Ascending aorta (tissue), 2 donors: ENCODE measurements at regions not wholly inside any gene's neighbourhood (a gene's known extent, or its start where the extent isn't known, plus 50 kb on each side); places are given as distances from the start of the nearest gene placed in this dataset.

ENCODE experiments used
- DNase-seq, 2 donors: peaks; one replicate each; pipeline ENCODE4 v3.0.0-alpha.2; 2019; ENCODE audit warnings: low spot score in 2 of 2
- H3K27ac ChIP-seq, 2 donors: fragments of 200-600 bp; sonication (generic); one replicate each; pipeline ENCODE4 v1.5.1; 2016 to 2017; ENCODE audit warnings: mild to moderate bottlenecking in 1 of 2
- H3K27me3 ChIP-seq: fragments of 200-600 bp; sonication (generic); one replicate; pipeline ENCODE4 v1.5.1; 2017
- H3K36me3 ChIP-seq, 2 donors: fragments of 200-600 bp; sonication (generic); one replicate each; pipeline ENCODE4 v1.5.1; 2016
- H3K4me1 ChIP-seq, 2 donors: fragments of 200-600 bp; sonication (generic); one replicate each; pipeline ENCODE4 v1.5.1; 2016 to 2017; ENCODE audit warnings: mild to moderate bottlenecking in 1 of 2
- H3K4me3 ChIP-seq, 2 donors: fragments of 200-600 bp; sonication (generic); one replicate each; pipeline ENCODE4 v1.5.1; 2016 to 2017; ENCODE audit warnings: mild to moderate bottlenecking in 1 of 2
- H3K9me3 ChIP-seq, 2 donors: fragments of 200-600 bp; sonication (generic); one replicate each; pipeline ENCODE4 v1.5.1; 2016
- CTCF ChIP-seq, 3 experiments: fragments of 200-600 bp in 2 of 3; fragments of 450-650 bp in 1 of 3; sonication (generic) in 2 of 3; IDR thresholded peaks; one replicate each; pipeline ENCODE4 v1.5.1; 2016 to 2019; ENCODE audit warnings: antibody characterized with exemption in 3 of 3, mild to moderate bottlenecking in 1 of 3, moderate library complexity in 1 of 3
- intact Hi-C: fragments of 100-400 bp; cut with DNase I; formaldehyde crosslinking; loops from one replicate; pipeline ENCODE4 v1.15.1; 2023

GRCh38 chr22:47605886-47606285 lies 843.4 kb downstream of the TBC1D22A start:
- no peaks in the 10 kb centered on the region for H3K4me1 ChIP-seq
- H3K4me3 ChIP-seq, result no peak overlapping the region
- H3K9me3 ChIP-seq, result no peaks in the 10 kb centered on the region
- peak in 1 of 2 donors; percentile 50 for DNase-seq
- intact Hi-C loops, result no loop called here
- no peak overlapping the region for H3K27ac ChIP-seq
- TF ChIP-seq CTCF (IDR thresholded peaks at IDR 0.05), result no peak
- no peaks in the 10 kb centered on the region for H3K27me3 ChIP-seq
- H3K36me3 ChIP-seq, result no peaks in the 10 kb centered on the region

GRCh38 chr22:47605441-47605840 lies 843.0 kb downstream of the TBC1D22A start:
- intact Hi-C loops, result no loop called here
- DNase-seq, result peak in 1 of 2 donors; percentile 25
- Histone ChIP-seq H3K27ac (no peak overlapping the region), H3K27me3 (no peaks in the 10 kb centered on the region), H3K4me3 (no peak overlapping the region), H3K36me3 (no peaks in the 10 kb centered on the region), H3K9me3 (no peaks in the 10 kb centered on the region), H3K4me1 (no peaks in the 10 kb centered on the region)
- no peak for TF ChIP-seq CTCF (IDR thresholded peaks at IDR 0.05)

DNA sequence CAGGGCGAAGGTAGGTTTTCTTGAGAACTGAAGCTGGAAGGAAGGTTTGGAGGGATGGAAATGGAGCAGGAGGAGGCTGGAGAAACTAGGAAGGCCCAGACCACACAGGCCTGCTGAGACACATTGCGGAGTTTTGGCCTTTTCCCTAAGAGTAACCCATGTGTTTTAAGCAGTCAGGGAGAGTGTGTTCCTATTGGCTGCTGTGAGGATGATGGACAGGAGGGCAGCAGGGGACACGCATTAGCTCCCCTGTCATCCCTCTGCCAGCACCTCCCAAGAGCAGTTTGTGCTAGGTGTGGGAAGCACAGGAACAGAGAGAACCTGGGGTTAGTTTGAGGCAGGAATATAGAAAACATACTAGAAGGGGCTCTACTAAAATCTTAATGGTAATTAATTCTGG lies 842.1 kb downstream of the TBC1D22A start:
- Histone ChIP-seq H3K27me3 (no peaks in the 10 kb centered on the region), H3K9me3 (no peaks in the 10 kb centered on the region), H3K27ac (no peak overlapping the region), H3K36me3 (no peaks in the 10 kb centered on the region), H3K4me1 (no peaks in the 10 kb centered on the region), H3K4me3 (no peak overlapping the region)
- DNase-seq, result peak in 1 of 2 donors; percentile 27
- intact Hi-C loops, result no loop called here
- no peak for TF ChIP-seq CTCF (IDR thresholded peaks at IDR 0.05)

DNA sequence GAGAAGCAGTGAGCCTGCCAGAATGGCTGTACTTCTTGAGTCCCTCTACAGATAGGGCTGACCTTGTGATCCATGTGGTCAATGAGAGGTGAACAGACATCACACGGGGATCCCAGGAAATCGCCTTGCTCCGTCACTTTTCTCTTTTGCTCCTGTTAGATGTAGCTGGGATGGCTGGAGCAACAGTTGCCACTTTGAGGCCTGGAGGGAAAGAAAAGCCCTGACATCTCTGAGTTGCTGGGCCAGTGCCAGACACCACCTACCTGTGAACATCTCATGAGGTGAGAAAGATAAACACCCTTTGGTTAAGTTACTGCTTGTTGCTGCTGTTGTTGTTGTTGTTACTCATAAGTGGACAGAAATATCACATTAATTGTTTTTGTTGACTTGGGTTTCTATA lies 840.3 kb downstream of the TBC1D22A start:
- H3K4me1 ChIP-seq, result no peaks in the 10 kb centered on the region
- no peak overlapping the region for H3K4me3 ChIP-seq
- no peak overlapping the region for H3K27ac ChIP-seq
- intact Hi-C loops, result no loop called here
- peak in 1 of 2 donors; percentile 34 for DNase-seq
- no peaks in the 10 kb centered on the region for H3K36me3 ChIP-seq
- TF ChIP-seq CTCF (IDR thresholded peaks at IDR 0.05), result no peak
- H3K9me3 ChIP-seq, result no peaks in the 10 kb centered on the region
- no peaks in the 10 kb centered on the region for H3K27me3 ChIP-seq

- intact Hi-C loops, result no loop called here
- no peaks in the 10 kb centered on the region for H3K36me3 ChIP-seq
- no peak overlapping the region for H3K27ac ChIP-seq
- peak in 1 of 2 donors; percentile 24 for DNase-seq
- H3K4me3 ChIP-seq, result no peak overlapping the region
- TF ChIP-seq CTCF (IDR thresholded peaks at IDR 0.05), result no peak
- H3K27me3 ChIP-seq, result no peaks in the 10 kb centered on the region
- no peaks in the 10 kb centered on the region for H3K9me3 ChIP-seq
- no peaks in the 10 kb centered on the region for H3K4me1 ChIP-seq
Observed at GRCh38 chr22:47601666-47602065, 839.2 kb downstream of the TBC1D22A start.
